ENCODE measurements at regions not wholly inside any gene's neighbourhood (a gene's known extent, or its start where the extent isn't known, plus 50 kb on each side); places are given as distances from the start of the nearest gene placed in this dataset.

- peak in 1 of 2 experiments; percentile 42 for TF ChIP-seq AFF1 (IDR thresholded peaks at IDR 0.05; ENCODE audit: low read depth in 1 of 2, partially characterized antibody in 2 of 2)
- 0 out of 4 replicates have a peak, but pooled peaks of 1 of the 2 experiments have one; percentile 19 for TF ChIP-seq NRF1 (conservative IDR thresholded peaks at IDR 0.05 in 1 of 2, IDR thresholded peaks at IDR 0.05 in 1 of 2)
- TF ChIP-seq HNRNPUL1 (IDR thresholded peaks at IDR 0.05; ENCODE audit: low read length) = no peak
- peak; percentile 45; the same call in 1 of the 2 replicates for TF ChIP-seq ZBTB2 (IDR thresholded peaks at IDR 0.05)
- TF ChIP-seq GTF2E2 (tag; IDR thresholded peaks at IDR 0.05) = peak; percentile 91
- peak; percentile 30; the same call in 1 of the 2 replicates for TF ChIP-seq KLF6 (CRISPR knock-in tag; IDR thresholded peaks at IDR 0.05; ENCODE audit: borderline replicate concordance)
- TF ChIP-seq KDM1A (IDR thresholded peaks at IDR 0.05) = peak; percentile 82 to 91
- TF ChIP-seq ZNF668 (CRISPR knock-in tag; IDR thresholded peaks at IDR 0.05) = 0 out of 2 replicates have a peak, but pooled peaks have one; percentile 58
- TF ChIP-seq HMG20A (CRISPR knock-in tag; conservative IDR thresholded peaks at IDR 0.05) = no peak
Measured at GRCh38 chr5:68420476-68421344, 205.2 kb downstream of the PIK3R1 start (continued).

All from K562 (cell line).